RWPE2 (cell line): ENCODE measurements at regions not wholly inside any gene's neighbourhood (a gene's known extent, or its start where the extent isn't known, plus 50 kb on each side); places are given as distances from the start of the nearest gene placed in this dataset.

Experiments
- ATAC-seq: fragments of 200-7000 bp; cut with Tn5 transposase; 3 replicates; pipeline ENCODE4 v1.9.1; 2021; ENCODE audit warnings: low read depth
- DNase-seq: peaks from one replicate; pipeline ENCODE4 v3.0.0-alpha.2; 2020; ENCODE audit warnings: low spot score
- H3K27ac ChIP-seq: fragments of 450-650 bp; 2 replicates; pipeline ENCODE4 v1.5.1; 2017; ENCODE audit warnings: mild to moderate bottlenecking; ENCODE audit not compliant: poor library complexity, severe bottlenecking
- H3K27me3 ChIP-seq: fragments of 250-450 bp; sonication (Bioruptor Pico); 2 replicates; pipeline ENCODE4 v1.5.1; 2021; ENCODE audit warnings: mild to moderate bottlenecking, moderate library complexity; ENCODE audit not compliant: insufficient read depth, poor library complexity, severe bottlenecking
- H3K36me3 ChIP-seq: fragments of 250-450 bp; sonication (Bioruptor Pico); 2 replicates; pipeline ENCODE4 v1.5.1; 2020; ENCODE audit warnings: low read depth, mild to moderate bottlenecking, moderate library complexity
- H3K4me1 ChIP-seq: fragments of 250-450 bp; sonication (Bioruptor Pico); 2 replicates; pipeline ENCODE4 v1.5.1; 2021; ENCODE audit warnings: mild to moderate bottlenecking, moderate library complexity; ENCODE audit not compliant: insufficient read depth, poor library complexity, severe bottlenecking
- H3K4me3 ChIP-seq: fragments of 250-450 bp; sonication (Bioruptor Pico); 2 replicates; pipeline ENCODE4 v1.5.1; 2021; ENCODE audit warnings: mild to moderate bottlenecking, moderate library complexity; ENCODE audit not compliant: severe bottlenecking
- H3K9me3 ChIP-seq: fragments of 250-450 bp; sonication (Bioruptor Pico); 2 replicates; pipeline ENCODE4 v1.5.1; 2021; ENCODE audit warnings: mild to moderate bottlenecking, moderate library complexity; ENCODE audit not compliant: severe bottlenecking
- CTCF ChIP-seq: fragments of 450-650 bp; IDR thresholded peaks from one replicate; pipeline ENCODE4 v1.5.1; 2017; ENCODE audit warnings: mild to moderate bottlenecking, moderate library complexity; ENCODE audit not compliant: poor library complexity, severe bottlenecking

GRCh38 chr1:102631691-102632090, 476.6 kb downstream of the COL11A1 start:
- Histone ChIP-seq H3K36me3 (no peaks in the 10 kb centered on the region), H3K9me3 (no peaks in the 10 kb centered on the region), H3K4me3 (no peak overlapping the region), H3K27me3 (no peaks in the 10 kb centered on the region), H3K27ac (no peak overlapping the region), H3K4me1 (no peaks in the 10 kb centered on the region)
- no peak for TF ChIP-seq CTCF
- DNase-seq (no peak), ATAC-seq (no peak)

DNA sequence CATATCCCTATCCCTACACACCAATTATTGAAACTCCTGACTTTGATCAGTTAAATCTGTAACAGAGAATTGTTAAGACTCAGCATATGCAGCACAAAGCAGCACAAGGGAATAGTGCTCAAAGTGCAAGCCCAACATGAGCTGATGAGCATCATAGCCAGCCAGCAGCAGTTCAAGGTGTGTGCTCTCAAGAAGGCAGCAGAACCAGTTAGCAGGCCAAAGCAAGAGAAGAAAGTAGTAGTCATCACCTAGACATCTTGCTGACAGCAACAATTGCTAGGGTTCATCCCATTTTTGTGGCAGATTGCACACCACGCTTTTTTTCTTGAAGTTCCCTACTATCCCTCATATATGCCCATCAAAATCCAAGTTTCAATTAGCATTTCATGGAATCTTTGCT, 478.3 kb downstream of the COL11A1 start:
- no peak for ATAC-seq
- Histone ChIP-seq H3K36me3 (no peaks in the 10 kb centered on the region), H3K27me3 (no peaks in the 10 kb centered on the region), H3K4me3 (no peak overlapping the region), H3K27ac (no peak overlapping the region), H3K9me3 (no peaks in the 10 kb centered on the region), H3K4me1 (no peaks in the 10 kb centered on the region)
- no peak for TF ChIP-seq CTCF
- no peak for DNase-seq

GRCh38 chr1:102628109-102628613, 480.2 kb downstream of the COL11A1 start:
- no peak for TF ChIP-seq CTCF
- Histone ChIP-seq H3K9me3 (no peaks in the 10 kb centered on the region), H3K4me3 (no peak overlapping the region), H3K4me1 (no peaks in the 10 kb centered on the region), H3K36me3 (no peaks in the 10 kb centered on the region), H3K27me3 (no peaks in the 10 kb centered on the region), H3K27ac (no peak overlapping the region)
- peak; percentile 72; the same call in 2 of the 3 replicates for ATAC-seq
- DNase-seq = no peak

GRCh38 chr1:102627145-102627544, 481.2 kb downstream of the COL11A1 start:
- Histone ChIP-seq H3K4me3 (no peak overlapping the region), H3K27ac (no peak overlapping the region), H3K27me3 (no peaks in the 10 kb centered on the region), H3K9me3 (no peaks in the 10 kb centered on the region), H3K4me1 (no peaks in the 10 kb centered on the region), H3K36me3 (no peaks in the 10 kb centered on the region)
- DNase-seq = no peak
- ATAC-seq = no peak
- TF ChIP-seq CTCF = no peak

DNA sequence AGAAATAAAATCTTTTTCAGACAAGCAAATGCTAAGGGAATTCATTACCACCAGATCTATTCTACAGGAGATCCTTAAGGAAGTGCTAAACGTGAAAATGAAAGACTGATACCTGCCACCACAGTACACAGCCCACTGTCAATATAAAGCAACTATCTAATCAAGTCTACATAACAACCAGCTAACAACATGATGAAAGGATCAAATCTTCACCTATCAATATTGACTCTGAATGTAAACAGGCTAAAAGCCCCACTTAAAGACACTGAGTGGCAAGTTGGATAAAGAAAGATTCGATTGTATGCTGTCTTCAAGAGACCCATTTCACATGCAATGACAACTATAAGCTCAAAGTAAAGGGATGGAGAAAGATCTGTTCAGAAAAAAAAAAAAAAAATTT, 492.4 kb downstream of the COL11A1 start:
- H3K27me3 ChIP-seq = no peaks in the 10 kb centered on the region
- DNase-seq (no peak), ATAC-seq (no peak)
- H3K27ac ChIP-seq = no peak overlapping the region
- H3K36me3 ChIP-seq = no peaks in the 10 kb centered on the region
- H3K4me3 ChIP-seq = no peak overlapping the region
- no peaks in the 10 kb centered on the region for H3K9me3 ChIP-seq
- H3K4me1 ChIP-seq = no peaks in the 10 kb centered on the region
- TF ChIP-seq CTCF = no peak
